MM.1S (cell line): ENCODE measurements at regions not wholly inside any gene's neighbourhood (a gene's known extent, or its start where the extent isn't known, plus 50 kb on each side); places are given as distances from the start of the nearest gene placed in this dataset.

Source experiments
- DNase-seq: peaks from one replicate; pipeline ENCODE4 v3.0.0-alpha.2; 2015
- H2AFZ ChIP-seq: fragments of 300-600 bp; sonication (generic); 2 replicates; pipeline ENCODE4 v1.6.0; 2016; ENCODE audit warnings: antibody characterized with exemption, low read length
- H3F3A ChIP-seq: fragments of 300-600 bp; sonication (generic); 2 replicates; pipeline ENCODE4 v1.6.1; 2016; ENCODE audit warnings: mild to moderate bottlenecking, antibody characterized with exemption, low read length, moderate library complexity, mixed read lengths; ENCODE audit not compliant: insufficient read depth
- H3K27ac ChIP-seq: fragments of 300-600 bp; sonication (generic); 2 replicates; pipeline ENCODE4 v1.5.1; 2016; ENCODE audit warnings: mild to moderate bottlenecking, low read length
- H3K27me3 ChIP-seq: fragments of 300-600 bp; sonication (generic); replicated peaks from 2 replicates; pipeline ENCODE4 v1.6.0; 2016; ENCODE audit warnings: low read length; ENCODE audit not compliant: insufficient read depth
- H3K36me3 ChIP-seq: fragments of 300-600 bp; sonication (generic); replicated peaks from 2 replicates; pipeline ENCODE4 v1.6.1; 2016; ENCODE audit warnings: mild to moderate bottlenecking, low read length, mixed read lengths; ENCODE audit not compliant: insufficient read depth
- H3K4me1 ChIP-seq: fragments of 300-600 bp; sonication (generic); 2 replicates; pipeline ENCODE4 v1.6.1; 2016; ENCODE audit warnings: low read length, mixed read lengths
- H3K4me2 ChIP-seq: fragments of 300-600 bp; sonication (generic); 2 replicates; pipeline ENCODE4 v1.6.0; 2016; ENCODE audit warnings: low read depth, low read length
- H3K4me3 ChIP-seq: fragments of 300-600 bp; sonication (generic); 2 replicates; pipeline ENCODE4 v1.5.1; 2016; ENCODE audit warnings: low read length, mixed read lengths
- H3K79me2 ChIP-seq: fragments of 300-600 bp; sonication (generic); 2 replicates; pipeline ENCODE4 v1.6.1; 2016; ENCODE audit warnings: mixed run types, low read length, mixed read lengths
- H3K9ac ChIP-seq: fragments of 300-600 bp; sonication (generic); 2 replicates; pipeline ENCODE4 v1.6.1; 2016; ENCODE audit warnings: low read length, mixed read lengths
- H3K9me2 ChIP-seq: fragments of 300-600 bp; sonication (generic); replicated peaks from 2 replicates; pipeline ENCODE4 v1.6.1; 2016; ENCODE audit warnings: mild to moderate bottlenecking, low read length, mixed read lengths; ENCODE audit not compliant: insufficient read depth
- H3K9me3 ChIP-seq: fragments of 300-600 bp; sonication (generic); replicated peaks from 2 replicates; pipeline ENCODE4 v1.6.1; 2016; ENCODE audit warnings: mild to moderate bottlenecking, low read length, mixed read lengths; ENCODE audit not compliant: insufficient read depth
- H4K20me1 ChIP-seq: fragments of 300-600 bp; sonication (generic); 2 replicates; pipeline ENCODE4 v1.6.1; 2016; ENCODE audit warnings: mild to moderate bottlenecking, low read length, moderate library complexity, mixed read lengths; ENCODE audit not compliant: insufficient read depth
- CTCF ChIP-seq: fragments of 300-600 bp; sonication (generic); IDR thresholded peaks from 2 replicates; pipeline ENCODE4 v1.5.1; 2016; ENCODE audit warnings: antibody characterized with exemption, low read length, mixed read lengths
- EZH2 ChIP-seq: fragments of 300-600 bp; sonication (generic); optimal IDR thresholded peaks from 2 replicates; pipeline ENCODE3; 2017; ENCODE audit warnings: low read depth, mild to moderate bottlenecking, antibody characterized with exemption, low read length, mixed read lengths
- EZH2phosphoT487 ChIP-seq: fragments of 300-600 bp; sonication (generic); IDR thresholded peaks from 2 replicates; pipeline ENCODE4 v1.6.1; 2018; ENCODE audit warnings: antibody characterized with exemption, low read length

- H3K4me2 ChIP-seq: no peak overlapping the region
Measured at GRCh38 chr5:28014779-28015178, 976.4 kb upstream of the CDH9 start.

GRCh38 chr5:28012538-28012937 lies 974.2 kb upstream of the CDH9 start:
- no peaks in the 10 kb centered on the region for H3K9me3 ChIP-seq
- no peaks in the 10 kb centered on the region for H3F3A ChIP-seq
- H3K79me2 ChIP-seq: no peaks in the 10 kb centered on the region
- no peaks in the 10 kb centered on the region for H3K27me3 ChIP-seq
- no peaks in the 10 kb centered on the region for H3K36me3 ChIP-seq
- no peak overlapping the region for H3K4me3 ChIP-seq
- TF ChIP-seq CTCF (peak; percentile 61), EZH2 (no peak), EZH2phosphoT487 (no peak)
- peak; percentile 40 for DNase-seq
- no peaks in the 10 kb centered on the region for H3K9me2 ChIP-seq
- H2AFZ ChIP-seq: peak overlapping the region; percentile 40; the same call in 1 of the 2 replicates
- no peak overlapping the region for H3K27ac ChIP-seq
- no peak overlapping the region for H3K4me2 ChIP-seq
- H3K4me1 ChIP-seq: no peaks in the 10 kb centered on the region
- H4K20me1 ChIP-seq: no peaks in the 10 kb centered on the region
- no peak overlapping the region for H3K9ac ChIP-seq

More at GRCh38 chr5:28014779-28015178, 976.4 kb upstream of the CDH9 start:
- TF ChIP-seq CTCF (peak; percentile 84), EZH2phosphoT487 (no peak), EZH2 (no peak)
- Histone ChIP-seq H3K9me2 (no peaks in the 10 kb centered on the region), H3K4me1 (no peaks in the 10 kb centered on the region), H3K79me2 (no peaks in the 10 kb centered on the region), H3K4me3 (no peak overlapping the region), H4K20me1 (no peaks in the 10 kb centered on the region), H3K36me3 (no peaks in the 10 kb centered on the region), H3K27ac (no peak overlapping the region), H3K9ac (no peak overlapping the region), H3K27me3 (no peaks in the 10 kb centered on the region), H3F3A (no peaks in the 10 kb centered on the region), H3K9me3 (no peaks in the 10 kb centered on the region), H2AFZ (no peak overlapping the region)
- peak; percentile 61 for DNase-seq

- H3K27me3 ChIP-seq: no peaks in the 10 kb centered on the region
- no peaks in the 10 kb centered on the region for H3K36me3 ChIP-seq
- H3K9me2 ChIP-seq: no peaks in the 10 kb centered on the region
- H3K27ac ChIP-seq: no peak overlapping the region
- no peaks in the 10 kb centered on the region for H4K20me1 ChIP-seq
- no peaks in the 10 kb centered on the region for H3K9me3 ChIP-seq
- no peaks in the 10 kb centered on the region for H3F3A ChIP-seq
- no peaks in the 10 kb centered on the region for H3K4me1 ChIP-seq
- no peak for DNase-seq
- TF ChIP-seq EZH2 (no peak), CTCF (no peak), EZH2phosphoT487 (no peak)
- no peak overlapping the region for H3K4me3 ChIP-seq
- no peak overlapping the region for H2AFZ ChIP-seq
- H3K9ac ChIP-seq: no peak overlapping the region
- H3K79me2 ChIP-seq: no peaks in the 10 kb centered on the region
- no peak overlapping the region for H3K4me2 ChIP-seq
Measured at GRCh38 chr5:28009576-28009975, 971.2 kb upstream of the CDH9 start.
